WERI-Rb-1 (cell line): ENCODE measurements at regions not wholly inside any gene's neighbourhood (a gene's known extent, or its start where the extent isn't known, plus 50 kb on each side); places are given as distances from the start of the nearest gene placed in this dataset.

ENCODE experiments used
- DNase-seq: peaks from one replicate; pipeline ENCODE4 v3.0.0-alpha.2; 2020
- H3K27ac ChIP-seq: fragments of 250-450 bp; sonication (Bioruptor Pico); 2 replicates; pipeline ENCODE4 v1.5.1; 2020; ENCODE audit warnings: mild to moderate bottlenecking, moderate library complexity
- H3K27me3 ChIP-seq: fragments of 250-450 bp; sonication (Bioruptor Pico); 2 replicates; pipeline ENCODE4 v1.5.1; 2021; ENCODE audit warnings: mild to moderate bottlenecking, low read depth, moderate library complexity; ENCODE audit not compliant: insufficient read depth, severe bottlenecking
- H3K36me3 ChIP-seq: fragments of 250-450 bp; sonication (Bioruptor Pico); 2 replicates; pipeline ENCODE4 v1.5.1; 2020; ENCODE audit warnings: mild to moderate bottlenecking, moderate library complexity
- H3K4me3 ChIP-seq: 2 replicates; pipeline ENCODE4 v1.5.1; 2011; ENCODE audit warnings: low read depth, mild to moderate bottlenecking, control low read depth, low read length
- H3K9me3 ChIP-seq: fragments of 250-450 bp; sonication (Bioruptor Pico); 2 replicates; pipeline ENCODE4 v1.5.1; 2021; ENCODE audit warnings: mild to moderate bottlenecking, moderate library complexity; ENCODE audit not compliant: severe bottlenecking
- TF ChIP-seq, protein P1 (sequence below): IDR thresholded peaks from 2 replicates; pipeline ENCODE4 v1.5.1; 2011; ENCODE audit warnings: low read depth, mild to moderate bottlenecking, control low read depth, inconsistent platforms, low read length

- TF ChIP-seq, protein P1, sequence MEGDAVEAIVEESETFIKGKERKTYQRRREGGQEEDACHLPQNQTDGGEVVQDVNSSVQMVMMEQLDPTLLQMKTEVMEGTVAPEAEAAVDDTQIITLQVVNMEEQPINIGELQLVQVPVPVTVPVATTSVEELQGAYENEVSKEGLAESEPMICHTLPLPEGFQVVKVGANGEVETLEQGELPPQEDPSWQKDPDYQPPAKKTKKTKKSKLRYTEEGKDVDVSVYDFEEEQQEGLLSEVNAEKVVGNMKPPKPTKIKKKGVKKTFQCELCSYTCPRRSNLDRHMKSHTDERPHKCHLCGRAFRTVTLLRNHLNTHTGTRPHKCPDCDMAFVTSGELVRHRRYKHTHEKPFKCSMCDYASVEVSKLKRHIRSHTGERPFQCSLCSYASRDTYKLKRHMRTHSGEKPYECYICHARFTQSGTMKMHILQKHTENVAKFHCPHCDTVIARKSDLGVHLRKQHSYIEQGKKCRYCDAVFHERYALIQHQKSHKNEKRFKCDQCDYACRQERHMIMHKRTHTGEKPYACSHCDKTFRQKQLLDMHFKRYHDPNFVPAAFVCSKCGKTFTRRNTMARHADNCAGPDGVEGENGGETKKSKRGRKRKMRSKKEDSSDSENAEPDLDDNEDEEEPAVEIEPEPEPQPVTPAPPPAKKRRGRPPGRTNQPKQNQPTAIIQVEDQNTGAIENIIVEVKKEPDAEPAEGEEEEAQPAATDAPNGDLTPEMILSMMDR, result no peak
- no peak for DNase-seq
- Histone ChIP-seq H3K4me3 (no peak overlapping the region), H3K27ac (no peak overlapping the region), H3K9me3 (no peaks in the 10 kb centered on the region), H3K27me3 (peaks cover 98% of the 10 kb centered on the region), H3K36me3 (no peaks in the 10 kb centered on the region)
These were observed 231.0 kb upstream of the ADAMTS16 start for GRCh38 chr5:4909086-4909485.

GRCh38 chr5:4911646-4912403 is 228.3 kb upstream of the ADAMTS16 start:
- H3K4me3 ChIP-seq, result no peak overlapping the region
- TF ChIP-seq, protein P1, result no peak
- no peaks in the 10 kb centered on the region for H3K9me3 ChIP-seq
- peaks cover 98% of the 10 kb centered on the region for H3K27me3 ChIP-seq
- DNase-seq, result no peak
- no peaks in the 10 kb centered on the region for H3K36me3 ChIP-seq
- no peak overlapping the region for H3K27ac ChIP-seq

GRCh38 chr5:4921929-4922328 is 218.2 kb upstream of the ADAMTS16 start:
- no peaks in the 10 kb centered on the region for H3K9me3 ChIP-seq
- no peak for DNase-seq
- TF ChIP-seq, protein P1, result no peak
- H3K27ac ChIP-seq, result no peak overlapping the region
- H3K36me3 ChIP-seq, result no peaks in the 10 kb centered on the region
- H3K4me3 ChIP-seq, result no peak overlapping the region
- H3K27me3 ChIP-seq, result peaks cover 85% of the 10 kb centered on the region

GRCh38 chr5:4924577-4924976 is 215.6 kb upstream of the ADAMTS16 start:
- H3K36me3 ChIP-seq, result no peaks in the 10 kb centered on the region
- no peaks in the 10 kb centered on the region for H3K9me3 ChIP-seq
- TF ChIP-seq, protein P1, result no peak
- H3K4me3 ChIP-seq, result no peak overlapping the region
- DNase-seq, result no peak
- no peak overlapping the region for H3K27ac ChIP-seq
- H3K27me3 ChIP-seq, result peaks cover 87% of the 10 kb centered on the region

DNA sequence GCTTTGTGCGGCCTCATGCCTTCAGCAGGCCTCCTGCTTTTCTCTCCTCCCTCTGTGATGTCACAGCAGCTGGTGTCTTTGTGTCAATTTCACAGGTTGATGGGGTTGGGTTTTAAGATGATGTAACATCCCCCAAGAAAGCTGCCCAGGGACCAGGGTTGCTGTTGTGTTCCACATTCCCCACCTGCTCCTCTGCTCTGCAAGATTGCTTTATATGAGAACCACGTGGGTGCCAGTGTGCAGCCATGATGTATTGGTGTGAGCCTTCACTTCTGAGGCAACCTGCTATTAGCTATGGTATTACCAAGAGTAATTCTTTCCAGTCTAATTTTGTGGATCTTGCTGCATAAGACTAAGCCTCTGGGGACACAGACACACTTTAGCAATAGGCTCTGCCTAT is 213.0 kb upstream of the ADAMTS16 start:
- no peak overlapping the region for H3K27ac ChIP-seq
- no peak for DNase-seq
- H3K9me3 ChIP-seq, result no peaks in the 10 kb centered on the region
- H3K27me3 ChIP-seq, result peaks cover 76% of the 10 kb centered on the region
- no peak overlapping the region for H3K4me3 ChIP-seq
- TF ChIP-seq, protein P1, result no peak
- no peaks in the 10 kb centered on the region for H3K36me3 ChIP-seq

DNA sequence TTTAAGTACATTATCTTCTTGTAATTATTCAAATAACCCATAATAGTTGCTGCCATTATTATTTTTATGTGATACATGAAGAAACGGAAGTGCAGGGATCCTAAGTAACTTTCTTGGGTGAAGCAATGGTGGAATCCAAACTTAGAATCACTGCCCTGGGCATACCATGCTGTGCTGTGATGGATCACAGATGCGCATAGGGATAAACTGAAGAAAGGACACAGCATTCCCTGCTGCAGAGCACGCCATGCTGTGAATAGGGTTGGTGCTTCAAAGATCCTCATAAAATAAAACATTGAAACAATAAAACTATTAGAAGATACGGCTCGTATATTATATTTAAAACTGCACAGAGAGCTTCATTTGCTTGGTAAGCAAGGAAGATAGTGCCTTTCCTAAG is 211.7 kb upstream of the ADAMTS16 start:
- TF ChIP-seq, protein P1, result no peak
- DNase-seq, result no peak

More for the DNA sequence above, 211.7 kb upstream of the ADAMTS16 start:
- H3K9me3 ChIP-seq, result peaks cover 10% of the 10 kb centered on the region
- no peak overlapping the region for H3K4me3 ChIP-seq
- H3K27me3 ChIP-seq, result peaks cover 66% of the 10 kb centered on the region
- no peak overlapping the region for H3K27ac ChIP-seq
- H3K36me3 ChIP-seq, result no peaks in the 10 kb centered on the region
